ENCODE measurements at regions not wholly inside any gene's neighbourhood (a gene's known extent, or its start where the extent isn't known, plus 50 kb on each side); places are given as distances from the start of the nearest gene placed in this dataset.
"Not testable (repeated sequence)": the region's sequence is repeated elsewhere in the genome, so short reads cannot be mapped to it uniquely, and the experiment has no call there.

DNA sequence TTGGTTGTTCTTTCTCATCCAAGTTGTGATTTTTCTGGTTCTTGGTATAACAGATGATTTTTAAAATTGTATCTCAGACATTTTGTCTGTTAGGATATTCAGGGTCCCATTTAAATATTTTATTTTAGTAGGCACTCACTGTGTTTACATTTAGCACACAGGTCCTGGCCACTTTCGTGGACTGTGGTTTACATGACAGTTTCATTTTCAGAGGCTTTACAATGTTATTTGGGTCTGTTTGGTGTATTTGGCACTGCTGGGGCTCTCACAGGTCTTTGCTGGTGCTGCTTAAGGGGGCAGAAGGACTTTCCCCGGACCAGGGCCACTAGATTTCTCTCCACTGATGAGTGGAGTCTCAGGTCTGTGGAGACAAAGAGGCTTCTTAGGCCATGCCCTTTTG is 75.5 kb upstream of the TGM3 start:
- Histone ChIP-seq H3K27me3 (ENCODE audit: control insufficient read depth, insufficient read depth, low read length) (no peaks in the 10 kb centered on the region), H3K36me3 (ENCODE audit: control insufficient read depth, insufficient read depth, low read length) (no peaks in the 10 kb centered on the region), H3K4me3 (ENCODE audit: low read depth, low read length) (no peak overlapping the region)
- no peak for DNase-seq (ENCODE audit: low read depth)
- no peak for TF ChIP-seq CTCF (IDR thresholded peaks at IDR 0.05; ENCODE audit: insufficient read depth, low read length, poor library complexity, severe bottlenecking)

GRCh38 chr20:2221921-2222320 is 73.9 kb upstream of the TGM3 start:
- TF ChIP-seq CTCF (IDR thresholded peaks at IDR 0.05; ENCODE audit: insufficient read depth, low read length, poor library complexity, severe bottlenecking), result no peak
- no peak for DNase-seq (ENCODE audit: low read depth)
- Histone ChIP-seq H3K4me3 (ENCODE audit: low read depth, low read length) (no peak overlapping the region), H3K27me3 (ENCODE audit: control insufficient read depth, insufficient read depth, low read length) (no peaks in the 10 kb centered on the region), H3K36me3 (ENCODE audit: control insufficient read depth, insufficient read depth, low read length) (no peaks in the 10 kb centered on the region)

- Histone ChIP-seq H3K36me3 (ENCODE audit: control insufficient read depth, insufficient read depth, low read length) (no peaks in the 10 kb centered on the region), H3K27me3 (ENCODE audit: control insufficient read depth, insufficient read depth, low read length) (no peaks in the 10 kb centered on the region), H3K4me3 (ENCODE audit: low read depth, low read length) (no peak overlapping the region)
- TF ChIP-seq CTCF (IDR thresholded peaks at IDR 0.05; ENCODE audit: insufficient read depth, low read length, poor library complexity, severe bottlenecking), result no peak
- no peak for DNase-seq (ENCODE audit: low read depth)
Observed at GRCh38 chr20:2223558-2224367, 72.0 kb upstream of the TGM3 start.

DNA sequence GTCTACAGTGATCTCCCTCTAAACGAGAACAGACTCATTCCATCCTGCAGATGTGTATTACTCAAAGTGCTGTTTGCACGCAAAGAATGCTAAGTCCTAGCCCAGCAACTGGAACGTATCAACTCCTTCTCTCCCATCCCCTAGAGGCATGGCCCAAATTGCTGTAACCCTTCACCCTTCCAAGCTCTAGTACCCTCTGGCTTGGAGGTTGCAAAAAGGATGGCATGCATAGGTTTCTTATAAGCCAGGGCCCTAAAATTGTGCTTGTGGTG is 71.5 kb upstream of the TGM3 start:
- TF ChIP-seq CTCF (IDR thresholded peaks at IDR 0.05; ENCODE audit: insufficient read depth, low read length, poor library complexity, severe bottlenecking), result no peak
- H3K4me3 ChIP-seq (ENCODE audit: low read depth, low read length), result no peak overlapping the region
- no peaks in the 10 kb centered on the region for H3K27me3 ChIP-seq (ENCODE audit: control insufficient read depth, insufficient read depth, low read length)
- no peak for DNase-seq (ENCODE audit: low read depth)
- H3K36me3 ChIP-seq (ENCODE audit: control insufficient read depth, insufficient read depth, low read length), result no peaks in the 10 kb centered on the region

GRCh38 chr20:2227285-2227684 is 68.5 kb upstream of the TGM3 start:
- not testable (repeated sequence) for DNase-seq (ENCODE audit: low read depth); H3K36me3 ChIP-seq (ENCODE audit: control insufficient read depth, insufficient read depth, low read length); H3K27me3 ChIP-seq (ENCODE audit: control insufficient read depth, insufficient read depth, low read length); H3K4me3 ChIP-seq (ENCODE audit: low read depth, low read length)

DNA sequence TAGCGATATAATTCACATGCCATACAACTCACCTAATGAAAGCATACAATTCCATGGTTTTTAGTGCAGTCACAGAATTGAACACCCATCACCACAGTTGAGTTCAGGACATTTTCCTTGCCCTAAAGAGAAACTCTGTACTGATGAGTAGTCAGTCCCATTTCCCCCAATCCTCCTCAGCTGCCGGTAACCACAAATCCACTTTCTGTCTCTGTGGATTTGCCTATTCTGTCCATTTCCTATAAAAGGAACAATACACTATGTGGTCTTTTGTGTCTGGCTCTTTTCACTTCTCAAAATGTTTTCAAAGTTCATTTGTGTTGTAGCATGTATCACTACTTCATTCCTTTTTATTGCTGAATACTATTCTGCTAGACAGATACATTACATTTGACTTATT is 67.9 kb upstream of the TGM3 start:
- Histone ChIP-seq H3K27me3 (ENCODE audit: control insufficient read depth, insufficient read depth, low read length) (no peaks in the 10 kb centered on the region), H3K4me3 (ENCODE audit: low read depth, low read length) (no peak overlapping the region), H3K36me3 (ENCODE audit: control insufficient read depth, insufficient read depth, low read length) (no peaks in the 10 kb centered on the region)
- no peak for DNase-seq (ENCODE audit: low read depth)
- no peak for TF ChIP-seq CTCF (IDR thresholded peaks at IDR 0.05; ENCODE audit: insufficient read depth, low read length, poor library complexity, severe bottlenecking)

Measured in kidney epithelial cell (primary cell).